Upper lobe of left lung (tissue), 4 donors: ENCODE measurements at regions not wholly inside any gene's neighbourhood (a gene's known extent, or its start where the extent isn't known, plus 50 kb on each side); places are given as distances from the start of the nearest gene placed in this dataset.

Experiments
- CTCF ChIP-seq, 6 experiments: fragments of 450-650 bp in 4 of 6; fragments of 200-600 bp in 2 of 6; sonication (generic) in 2 of 6; IDR thresholded peaks; one replicate each; pipeline ENCODE4 v1.5.1; 2016 to 2019; ENCODE audit warnings: antibody characterized with exemption in 6 of 6
- POLR2A ChIP-seq, 4 donors: fragments of 450-650 bp; IDR thresholded peaks; one replicate each; pipeline ENCODE4 v1.5.1; 2016 to 2017; ENCODE audit warnings: antibody characterized with exemption in 4 of 4, mild to moderate bottlenecking in 2 of 4
- POLR2AphosphoS5 ChIP-seq, 2 donors: sonication (generic); formaldehyde crosslinking; IDR thresholded peaks; one replicate each; pipeline ENCODE4 v1.5.1; 2017; ENCODE audit warnings: antibody characterized with exemption in 2 of 2

- TF ChIP-seq CTCF (IDR thresholded peaks at IDR 0.05) (no peak), POLR2AphosphoS5 (IDR thresholded peaks at IDR 0.05) (no peak), POLR2A (IDR thresholded peaks at IDR 0.05) (no peak)
Measured at GRCh38 chr1:209053587-209053986, 529.9 kb upstream of the CAMK1G start.
